GM13976 (cell line): ENCODE measurements at regions not wholly inside any gene's neighbourhood (a gene's known extent, or its start where the extent isn't known, plus 50 kb on each side); places are given as distances from the start of the nearest gene placed in this dataset.

Source experiments
- DNase-seq: peaks from one replicate; pipeline ENCODE4 v3.0.0; 2012; ENCODE audit warnings: low spot score
- CTCF ChIP-seq: IDR thresholded peaks from 2 replicates; pipeline ENCODE4 v1.5.1; 2012; ENCODE audit warnings: borderline replicate concordance, mild to moderate bottlenecking; ENCODE audit not compliant: insufficient read depth; ENCODE audit errors: extremely low read depth, missing control alignments, control extremely low read depth
- in situ Hi-C: fragments of 300-500 bp; cut with MboI; formaldehyde crosslinking; loops from one replicate; pipeline ENCODE4 v1.12.0; 2022; ENCODE audit warnings: low sequenced_read_pairs, mixed read lengths, inconsistent platforms; ENCODE audit not compliant: unreplicated experiment

DNA sequence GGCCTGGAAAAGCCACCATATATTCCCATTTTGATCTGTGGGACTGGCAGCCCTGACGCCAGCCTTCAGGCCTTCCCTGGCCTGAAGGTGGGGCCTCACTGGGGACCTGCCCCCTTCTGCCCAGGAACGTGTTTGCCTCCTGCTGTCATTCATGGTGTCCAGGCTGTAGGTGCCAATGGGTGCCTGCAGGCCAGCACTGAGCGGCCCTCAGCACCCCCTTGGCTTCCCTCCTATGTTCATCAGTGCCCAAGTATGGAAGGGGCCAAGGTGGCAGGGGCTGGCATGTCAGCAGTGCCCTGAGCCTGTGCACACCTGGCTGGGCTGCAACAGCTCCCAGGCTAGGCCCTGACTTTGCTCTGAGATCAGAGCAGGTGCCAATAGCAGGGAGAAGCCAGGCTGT, 800.3 kb upstream of the RAB6C start:
- no peak for DNase-seq
- TF ChIP-seq CTCF: no peak
- in situ Hi-C loops: no loop called here

GRCh38 chr2:129180124-129180716, 799.2 kb upstream of the RAB6C start:
- in situ Hi-C loops: no loop called here
- DNase-seq: no peak
- no peak for TF ChIP-seq CTCF

DNA sequence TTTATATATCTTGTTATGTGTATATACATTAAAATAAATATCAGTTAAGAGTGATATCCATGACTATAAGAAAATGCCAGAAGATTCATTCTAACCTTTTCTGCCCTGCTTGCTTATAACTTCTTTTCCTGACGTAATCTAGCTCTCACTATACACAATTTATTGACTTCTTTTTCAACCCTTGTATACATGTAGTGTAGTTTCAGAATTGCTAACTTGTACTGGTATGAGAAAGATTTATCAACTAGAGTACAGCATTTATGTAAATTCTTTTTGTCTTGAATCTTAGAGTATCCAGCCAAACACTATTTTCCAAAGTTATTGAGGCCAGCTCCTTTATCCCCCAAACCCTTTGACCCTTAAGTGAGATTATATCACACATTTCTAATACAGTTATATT, 798.0 kb upstream of the RAB6C start:
- no peak for TF ChIP-seq CTCF
- no peak for DNase-seq
- in situ Hi-C loops: no loop called here

- TF ChIP-seq CTCF: no peak
- DNase-seq: no peak
- in situ Hi-C loops: no loop called here
Observed at GRCh38 chr2:129181963-129182362, 797.5 kb upstream of the RAB6C start.

GRCh38 chr2:129187343-129187742, 792.1 kb upstream of the RAB6C start:
- no peak for TF ChIP-seq CTCF

DNA sequence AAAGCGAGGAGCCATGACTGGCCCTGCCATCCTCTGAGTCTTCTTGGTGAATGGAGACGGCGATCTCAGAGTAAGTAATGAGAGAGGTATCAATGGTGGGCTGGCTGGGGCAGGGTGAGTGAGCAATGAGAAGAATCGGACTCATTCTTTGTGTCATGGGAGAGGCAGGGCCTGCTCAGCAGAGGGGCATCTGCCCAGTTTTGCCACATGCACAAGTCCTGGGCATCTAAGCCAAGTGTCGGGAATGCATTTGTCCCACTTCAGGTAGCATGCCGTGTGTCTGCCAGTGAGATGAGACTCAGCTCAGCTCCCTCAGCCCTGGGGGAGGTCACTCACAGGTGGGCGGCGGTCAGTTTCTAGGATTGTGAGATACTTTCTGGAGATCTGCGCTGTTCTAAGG, 791.0 kb upstream of the RAB6C start:
- no peak for TF ChIP-seq CTCF
- DNase-seq: no peak
- in situ Hi-C loops: no loop called here

More at GRCh38 chr2:129187343-129187742, 792.1 kb upstream of the RAB6C start:
- in situ Hi-C loops: no loop called here
- DNase-seq: no peak
